Esophagus muscularis mucosa (tissue), 3 donors: ENCODE measurements at regions not wholly inside any gene's neighbourhood (a gene's known extent, or its start where the extent isn't known, plus 50 kb on each side); places are given as distances from the start of the nearest gene placed in this dataset.

Source experiments
- CTCF ChIP-seq, 3 experiments: fragments of 200-600 bp in 2 of 3; fragments of 450-650 bp in 1 of 3; sonication (generic) in 2 of 3; IDR thresholded peaks; one replicate each; pipeline ENCODE4 v1.5.1; 2017 to 2019; ENCODE audit warnings: antibody characterized with exemption in 3 of 3, mild to moderate bottlenecking in 2 of 3, moderate library complexity in 1 of 3
- EP300 ChIP-seq: sonication (generic); formaldehyde crosslinking; IDR thresholded peaks from one replicate; pipeline ENCODE4 v1.6.1; 2017; ENCODE audit warnings: antibody characterized with exemption

GRCh38 chr13:48919751-48920150 is 56.0 kb upstream of the FNDC3A start:
- no peak for TF ChIP-seq CTCF (IDR thresholded peaks at IDR 0.05)
- TF ChIP-seq EP300: no peak
